Endothelial cell of umbilical vein (primary cell): ENCODE measurements at regions not wholly inside any gene's neighbourhood (a gene's known extent, or its start where the extent isn't known, plus 50 kb on each side); places are given as distances from the start of the nearest gene placed in this dataset.

Experiments
- BruUV-seq: library from RNA; stranded (reverse); fragments of 400-500 nt; replicated peaks from 2 replicates; lab custom pipeline; 2021; lab: Mats Ljungman, UMichigan
- CTCF ChIA-PET: fragments of 300-600, 350-600 bp; sonication (Branson Sonifier 250); formaldehyde crosslinking; loops from one replicate; lab custom pipeline; 2021; ENCODE audit warnings: antibody characterized with exemption, inconsistent platforms; lab: Charles Lee
- POLR2A ChIA-PET: fragments of 300-600, 350-600 bp; sonication (Branson Sonifier 250); formaldehyde crosslinking; loops from one replicate; lab custom pipeline; 2021; ENCODE audit warnings: antibody characterized with exemption, inconsistent platforms; lab: Charles Lee
- DNase-seq: peaks from one replicate; pipeline ENCODE4 v3.0.0-alpha.2; 2011; ENCODE audit warnings: low read depth, low spot score
- FAIRE-seq: peaks from 2 replicates; lab custom pipeline; 2011; peaks lifted over from hg19 to GRCh38; lab: Jason Lieb, UNC
- H2AFZ ChIP-seq: 2 replicates; pipeline ENCODE4 v1.6.0; 2012; ENCODE audit warnings: low read depth, low read length, control low read depth, inconsistent platforms
- H3K27ac ChIP-seq: 2 replicates; pipeline ENCODE4 v1.5.1; 2011; ENCODE audit warnings: low read depth, mild to moderate bottlenecking, control low read depth, low read length, moderate library complexity; ENCODE audit not compliant: insufficient read depth
- H3K27me3 ChIP-seq, 2 experiments: 2 replicates each; pipeline versions ENCODE4 v1.6.0 to v1.6.1; 2011; ENCODE audit warnings: low read length in 2 of 2, mixed read lengths in 1 of 2; ENCODE audit not compliant: control insufficient read depth in 2 of 2, insufficient read depth in 2 of 2
- H3K36me3 ChIP-seq, 2 experiments: 2 replicates in 1 of 2; 3 replicates in 1 of 2; pipeline ENCODE4 v1.5.1; 2011; ENCODE audit warnings: low read length in 2 of 2, mild to moderate bottlenecking in 1 of 2, moderate library complexity in 1 of 2; ENCODE audit not compliant: control insufficient read depth in 2 of 2, insufficient read depth in 2 of 2; ENCODE audit errors: extremely low read depth in 1 of 2
- H3K4me1 ChIP-seq: 3 replicates; pipeline ENCODE4 v1.5.1; 2011; ENCODE audit warnings: mild to moderate bottlenecking, low read length; ENCODE audit not compliant: control insufficient read depth, insufficient read depth; ENCODE audit errors: extremely low read depth
- H3K4me2 ChIP-seq: 2 replicates; pipeline ENCODE4 v1.6.1; 2011; ENCODE audit warnings: low read length, control low read depth, mixed read lengths; ENCODE audit not compliant: insufficient read depth
- H3K4me3 ChIP-seq, 3 experiments: fragments of 200-600 bp in 1 of 3; sonication (generic), shearing (Covaris generic) in 1 of 3; replicated peaks in 1 of 3; 2 replicates each; pipeline ENCODE4 v1.5.1; 2011 to 2016; ENCODE audit warnings: control low read depth in 3 of 3, low read length in 3 of 3, mild to moderate bottlenecking in 2 of 3, inconsistent platforms in 1 of 3, low read depth in 1 of 3, moderate library complexity in 1 of 3; ENCODE audit not compliant: insufficient read depth in 1 of 3
- H3K79me2 ChIP-seq: 2 replicates; pipeline ENCODE4 v1.6.0; 2012; ENCODE audit warnings: low read length, inconsistent platforms; ENCODE audit not compliant: control insufficient read depth, insufficient read depth
- H3K9ac ChIP-seq: replicated peaks from 2 replicates; pipeline ENCODE3; 2011; ENCODE audit warnings: low read length, control low read depth; ENCODE audit not compliant: insufficient read depth; ENCODE audit errors: extremely low read depth
- H3K9me1 ChIP-seq: replicated peaks from 3 replicates; pipeline ENCODE4 v1.6.0; 2011; ENCODE audit warnings: mild to moderate bottlenecking, low read length; ENCODE audit not compliant: control insufficient read depth, insufficient read depth; ENCODE audit errors: extremely low read depth
- H3K9me3 ChIP-seq: replicated peaks from 2 replicates; pipeline ENCODE4 v1.5.1; 2012; ENCODE audit warnings: low read length, inconsistent platforms; ENCODE audit not compliant: control insufficient read depth, insufficient read depth
- H4K20me1 ChIP-seq: replicated peaks from 2 replicates; pipeline ENCODE3; 2011; ENCODE audit warnings: mild to moderate bottlenecking, low read length; ENCODE audit not compliant: control insufficient read depth, insufficient read depth; ENCODE audit errors: extremely low read depth
- EZH2 ChIP-seq: IDR thresholded peaks from 2 replicates; pipeline ENCODE4 v1.6.1; 2012; ENCODE audit warnings: borderline replicate concordance, low read depth, mild to moderate bottlenecking, moderate library complexity, low read length, inconsistent platforms; ENCODE audit not compliant: severe bottlenecking
- FOS ChIP-seq: IDR thresholded peaks from 2 replicates; pipeline ENCODE4 v1.6.1; 2011; ENCODE audit warnings: mild to moderate bottlenecking, low read length, moderate library complexity, borderline replicate concordance; ENCODE audit not compliant: insufficient read depth
- GATA2 ChIP-seq: IDR thresholded peaks from 2 replicates; pipeline ENCODE4 v1.7.0; 2011; ENCODE audit warnings: low read depth, mild to moderate bottlenecking, moderate library complexity, mixed read lengths, low read length; ENCODE audit not compliant: insufficient read length, insufficient read depth
- JUN ChIP-seq: IDR thresholded peaks from 2 replicates; pipeline ENCODE4 v1.6.1; 2011; ENCODE audit warnings: borderline replicate concordance, low read depth; ENCODE audit not compliant: insufficient read length, insufficient read depth
- MYC ChIP-seq: IDR thresholded peaks from one replicate; pipeline ENCODE4 v1.6.1; 2011; ENCODE audit warnings: mild to moderate bottlenecking, low read depth, low read length
- POLR2A ChIP-seq: IDR thresholded peaks from 2 replicates; pipeline ENCODE4 v1.6.1; 2012; ENCODE audit warnings: low read depth, mild to moderate bottlenecking, control low read depth, low read length
- POLR2AphosphoS5 ChIP-seq: IDR thresholded peaks from 2 replicates; pipeline ENCODE4 v1.6.1; 2012; ENCODE audit warnings: low read depth, mild to moderate bottlenecking, control low read depth, low read length, moderate library complexity; ENCODE audit not compliant: insufficient read depth
- dilution Hi-C: fragments of 300-500 bp; cut with MboI; formaldehyde crosslinking; loops from one replicate; pipeline ENCODE4 v1.15.0; 2019; ENCODE audit warnings: low sequenced_read_pairs; ENCODE audit not compliant: extremely low pct_ligation_motif_present
- intact Hi-C: fragments of 100-400 bp; cut with micrococcal nuclease; formaldehyde crosslinking; loops from one replicate; pipeline ENCODE4 v1.10.0; 2022
- TF ChIP-seq, protein P1 (sequence below): IDR thresholded peaks from 2 replicates; pipeline ENCODE4 v1.6.1; 2011; ENCODE audit not compliant: insufficient read depth, insufficient read length
- TF ChIP-seq, protein P2 (sequence below), 2 donors: IDR thresholded peaks; 1 replicate in 1 of 2; 2 replicates in 1 of 2; pipeline ENCODE4 v1.5.1; 2011; ENCODE audit warnings: low read length in 2 of 2, mild to moderate bottlenecking in 2 of 2, moderate library complexity in 2 of 2, control low read depth in 1 of 2, inconsistent platforms in 1 of 2, low read depth in 1 of 2; ENCODE audit not compliant: insufficient read depth in 1 of 2; ENCODE audit errors: extremely low read depth in 1 of 2

DNA sequence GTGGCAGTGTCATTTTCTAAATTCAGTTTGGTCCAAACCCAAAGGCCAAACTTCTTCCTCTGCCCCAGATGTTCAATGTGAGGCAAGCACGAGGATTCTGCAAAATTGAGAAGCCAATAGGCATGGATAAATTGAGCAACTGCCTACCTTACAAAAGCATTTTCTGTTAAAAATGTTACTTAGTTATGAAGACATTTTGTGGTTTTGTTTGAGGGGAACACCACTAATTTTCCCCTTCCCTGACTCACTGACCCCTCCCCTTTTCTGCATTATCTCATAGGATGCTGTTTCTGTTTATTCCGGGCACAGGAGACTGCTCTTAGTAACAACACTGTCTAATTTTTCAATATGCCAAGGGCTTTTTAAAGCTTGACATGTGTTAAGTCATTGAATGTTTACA lies 462.8 kb downstream of the INSC start:
- H2AFZ ChIP-seq = no peak overlapping the region
- CTCF ChIA-PET = no interaction called here
- no peaks in the 10 kb centered on the region for H3K9me1 ChIP-seq
- H3K36me3 ChIP-seq = no peaks in the 10 kb centered on the region
- H3K4me2 ChIP-seq = no peak overlapping the region
- intact Hi-C loops (no loop called here), dilution Hi-C loops (no loop called here)
- no peak overlapping the region for H3K9ac ChIP-seq
- no TSS peak for BruUV-seq
- H3K79me2 ChIP-seq = no peaks in the 10 kb centered on the region
- no peak overlapping the region for H3K27ac ChIP-seq
- DNase-seq = no peak
- H4K20me1 ChIP-seq = no peaks in the 10 kb centered on the region
- no peaks in the 10 kb centered on the region for H3K27me3 ChIP-seq
- no peak for FAIRE-seq
- POLR2A ChIA-PET = no interaction called here
- H3K9me3 ChIP-seq = no peaks in the 10 kb centered on the region
- H3K4me3 ChIP-seq = no peak overlapping the region
- TF ChIP-seq, protein P1, sequence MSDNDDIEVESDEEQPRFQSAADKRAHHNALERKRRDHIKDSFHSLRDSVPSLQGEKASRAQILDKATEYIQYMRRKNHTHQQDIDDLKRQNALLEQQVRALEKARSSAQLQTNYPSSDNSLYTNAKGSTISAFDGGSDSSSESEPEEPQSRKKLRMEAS = no peak
- TF ChIP-seq, protein P2, sequence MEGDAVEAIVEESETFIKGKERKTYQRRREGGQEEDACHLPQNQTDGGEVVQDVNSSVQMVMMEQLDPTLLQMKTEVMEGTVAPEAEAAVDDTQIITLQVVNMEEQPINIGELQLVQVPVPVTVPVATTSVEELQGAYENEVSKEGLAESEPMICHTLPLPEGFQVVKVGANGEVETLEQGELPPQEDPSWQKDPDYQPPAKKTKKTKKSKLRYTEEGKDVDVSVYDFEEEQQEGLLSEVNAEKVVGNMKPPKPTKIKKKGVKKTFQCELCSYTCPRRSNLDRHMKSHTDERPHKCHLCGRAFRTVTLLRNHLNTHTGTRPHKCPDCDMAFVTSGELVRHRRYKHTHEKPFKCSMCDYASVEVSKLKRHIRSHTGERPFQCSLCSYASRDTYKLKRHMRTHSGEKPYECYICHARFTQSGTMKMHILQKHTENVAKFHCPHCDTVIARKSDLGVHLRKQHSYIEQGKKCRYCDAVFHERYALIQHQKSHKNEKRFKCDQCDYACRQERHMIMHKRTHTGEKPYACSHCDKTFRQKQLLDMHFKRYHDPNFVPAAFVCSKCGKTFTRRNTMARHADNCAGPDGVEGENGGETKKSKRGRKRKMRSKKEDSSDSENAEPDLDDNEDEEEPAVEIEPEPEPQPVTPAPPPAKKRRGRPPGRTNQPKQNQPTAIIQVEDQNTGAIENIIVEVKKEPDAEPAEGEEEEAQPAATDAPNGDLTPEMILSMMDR (IDR thresholded peaks at IDR 0.05; ENCODE audit: extremely low read depth in 1 of 2, insufficient read depth in 1 of 2, low read depth in 1 of 2, low read length in 2 of 2) = no peak
- TF ChIP-seq FOS (no peak), GATA2 (no peak), POLR2A (no peak), MYC (no peak), JUN (no peak), EZH2 (no peak), POLR2AphosphoS5 (no peak)
- no peaks in the 10 kb centered on the region for H3K4me1 ChIP-seq
